OCI-LY7 (cell line): ENCODE measurements at regions not wholly inside any gene's neighbourhood (a gene's known extent, or its start where the extent isn't known, plus 50 kb on each side); places are given as distances from the start of the nearest gene placed in this dataset.

Experiments
- BruUV-seq: library from RNA; stranded (reverse); fragments of 400-500 nt; replicated peaks from 2 replicates; lab custom pipeline; 2021; lab: Mats Ljungman, UMichigan
- CTCF ChIA-PET: fragments of 300-600 bp; sonication (Branson Sonifier 250); formaldehyde crosslinking; loops from one replicate; lab custom pipeline; 2022; ENCODE audit warnings: antibody characterized with exemption; ENCODE audit not compliant: unreplicated experiment; lab: Charles Lee
- POLR2A ChIA-PET: fragments of 300-600 bp; sonication (Branson Sonifier 250); formaldehyde crosslinking; loops from one replicate; lab custom pipeline; 2022; ENCODE audit warnings: antibody characterized with exemption; lab: Charles Lee
- DNase-seq: peaks from one replicate; pipeline ENCODE4 v3.0.0-alpha.2; 2015; ENCODE audit warnings: low spot score
- H2AFZ ChIP-seq: fragments of 200-600 bp; sonication (generic), shearing (Covaris generic); 2 replicates; pipeline ENCODE4 v1.6.1; 2014; ENCODE audit warnings: mild to moderate bottlenecking, antibody characterized with exemption, low read length, moderate library complexity
- H3K27ac ChIP-seq: fragments of 200-600 bp; sonication (generic); 2 replicates; pipeline ENCODE4 v1.5.1; 2014; ENCODE audit warnings: mixed run types, low read depth, mild to moderate bottlenecking, moderate library complexity, low read length, inconsistent platforms; ENCODE audit not compliant: poor library complexity, severe bottlenecking
- H3K36me3 ChIP-seq: fragments of 200-600 bp; sonication (generic); 2 replicates; pipeline ENCODE4 v1.6.1; 2014; ENCODE audit warnings: mild to moderate bottlenecking, antibody characterized with exemption, low read length, moderate library complexity, mixed read lengths; ENCODE audit not compliant: insufficient read depth
- H3K4me1 ChIP-seq: fragments of 200-600 bp; sonication (generic); 2 replicates; pipeline ENCODE4 v1.5.1; 2014; ENCODE audit warnings: mild to moderate bottlenecking, low read length; ENCODE audit not compliant: insufficient read depth, poor library complexity, severe bottlenecking
- H3K4me2 ChIP-seq: fragments of 200-600 bp; sonication (generic); 2 replicates; pipeline ENCODE4 v1.6.1; 2014; ENCODE audit warnings: mild to moderate bottlenecking, low read length
- H3K4me3 ChIP-seq: fragments of 200-600 bp; sonication (generic); 2 replicates; pipeline ENCODE4 v1.5.1; 2014; ENCODE audit warnings: mild to moderate bottlenecking, low read depth, low read length; ENCODE audit not compliant: poor library complexity, severe bottlenecking
- H3K79me2 ChIP-seq: fragments of 200-600 bp; sonication (generic); 2 replicates; pipeline ENCODE4 v1.6.1; 2016; ENCODE audit warnings: low read depth, mild to moderate bottlenecking, low read length, moderate library complexity, mixed read lengths; ENCODE audit not compliant: insufficient read depth
- H3K9me2 ChIP-seq: fragments of 200-600 bp; sonication (generic); 2 replicates; pipeline ENCODE4 v1.6.1; 2016; ENCODE audit warnings: mild to moderate bottlenecking, low read length, mixed read lengths; ENCODE audit not compliant: insufficient read depth
- H3K9me3 ChIP-seq: fragments of 200-600 bp; sonication (generic); 2 replicates; pipeline ENCODE4 v1.6.1; 2014; ENCODE audit warnings: mild to moderate bottlenecking, mixed run types, low read length, mixed read lengths
- H4K20me1 ChIP-seq: fragments of 200-600 bp; sonication (generic); 2 replicates; pipeline ENCODE4 v1.6.1; 2014; ENCODE audit warnings: mild to moderate bottlenecking, antibody characterized with exemption, low read length, moderate library complexity, mixed read lengths; ENCODE audit not compliant: insufficient read depth
- CTCF ChIP-seq: fragments of 200-600 bp; sonication (generic); conservative IDR thresholded peaks from 2 replicates; pipeline ENCODE4 v1.5.1; 2014; ENCODE audit warnings: mild to moderate bottlenecking, antibody characterized with exemption, low read length, moderate library complexity, mixed read lengths
- EZH2phosphoT487 ChIP-seq: fragments of 200-600 bp; sonication (generic); IDR thresholded peaks from 2 replicates; pipeline ENCODE4 v1.6.1; 2018; ENCODE audit warnings: low read depth, borderline replicate concordance, mild to moderate bottlenecking, mixed run types, antibody characterized with exemption, low read length, moderate library complexity, mixed read lengths
- intact Hi-C: fragments of 100-400 bp; cut with micrococcal nuclease; formaldehyde crosslinking; loops from one replicate; pipeline ENCODE4 v1.10.0; 2022; ENCODE audit not compliant: unreplicated experiment

- Histone ChIP-seq H3K9me3 (no peaks in the 10 kb centered on the region), H3K4me3 (no peak overlapping the region)
- intact Hi-C loops, result no loop called here
Observed at GRCh38 chr3:128569756-128570155, 76.8 kb upstream of the GATA2 start.

GRCh38 chr3:128568602-128569490 lies 75.8 kb upstream of the GATA2 start:
- Histone ChIP-seq H3K9me2 (no peaks in the 10 kb centered on the region), H3K4me2 (no peak overlapping the region), H2AFZ (no peak overlapping the region), H3K9me3 (no peaks in the 10 kb centered on the region), H3K4me3 (no peak overlapping the region), H3K4me1 (no peaks in the 10 kb centered on the region), H4K20me1 (no peaks in the 10 kb centered on the region), H3K79me2 (no peaks in the 10 kb centered on the region), H3K36me3 (no peaks in the 10 kb centered on the region), H3K27ac (no peak overlapping the region)
- CTCF ChIA-PET, result no interaction called here
- POLR2A ChIA-PET, result no interaction called here
- TF ChIP-seq CTCF (no peak), EZH2phosphoT487 (no peak)
- DNase-seq, result no peak
- intact Hi-C loops, result no loop called here
- BruUV-seq, result no TSS peak

More at GRCh38 chr3:128569756-128570155, 76.8 kb upstream of the GATA2 start:
- CTCF ChIA-PET, result no interaction called here
- no peak overlapping the region for H3K4me2 ChIP-seq
- no TSS peak for BruUV-seq
- H3K36me3 ChIP-seq, result no peaks in the 10 kb centered on the region
- POLR2A ChIA-PET, result no interaction called here
- no peak for DNase-seq
- no peak overlapping the region for H3K27ac ChIP-seq
- H3K79me2 ChIP-seq, result no peaks in the 10 kb centered on the region
- no peaks in the 10 kb centered on the region for H3K9me2 ChIP-seq
- no peaks in the 10 kb centered on the region for H4K20me1 ChIP-seq
- no peak overlapping the region for H2AFZ ChIP-seq
- no peaks in the 10 kb centered on the region for H3K4me1 ChIP-seq
- no peak for TF ChIP-seq EZH2phosphoT487
- no peak for TF ChIP-seq CTCF
